ENCODE measurements at regions not wholly inside any gene's neighbourhood (a gene's known extent, or its start where the extent isn't known, plus 50 kb on each side); places are given as distances from the start of the nearest gene placed in this dataset.

- no peak for DNase-seq
Measured at GRCh38 chr1:30637183-30637980, 86.0 kb downstream of the MATN1 start.

GRCh38 chr1:30636621-30637020 is 86.8 kb downstream of the MATN1 start:
- no peak for DNase-seq

GRCh38 chr1:30635391-30635975 is 87.9 kb downstream of the MATN1 start:
- DNase-seq = no peak

DNA sequence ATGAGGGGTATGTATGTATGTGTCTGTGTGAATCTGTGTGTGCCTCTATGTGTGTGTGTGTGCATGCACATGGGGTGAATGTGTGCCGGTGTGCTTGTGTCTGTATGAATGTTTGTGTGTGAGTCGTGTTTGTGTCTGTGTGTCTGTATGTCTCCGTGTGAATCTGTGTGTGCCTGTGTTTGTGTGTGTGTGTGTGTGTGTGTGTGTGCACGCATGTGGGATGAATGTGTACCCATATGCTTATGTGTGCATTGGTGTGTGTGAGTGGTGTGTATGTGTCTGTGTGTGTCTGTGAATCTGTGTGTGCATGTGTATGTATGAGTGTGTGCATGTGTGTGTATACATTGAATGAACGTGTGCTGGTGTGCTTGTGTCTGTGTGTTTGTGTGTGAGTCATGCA is 88.9 kb downstream of the MATN1 start:
- DNase-seq = no peak

DNA sequence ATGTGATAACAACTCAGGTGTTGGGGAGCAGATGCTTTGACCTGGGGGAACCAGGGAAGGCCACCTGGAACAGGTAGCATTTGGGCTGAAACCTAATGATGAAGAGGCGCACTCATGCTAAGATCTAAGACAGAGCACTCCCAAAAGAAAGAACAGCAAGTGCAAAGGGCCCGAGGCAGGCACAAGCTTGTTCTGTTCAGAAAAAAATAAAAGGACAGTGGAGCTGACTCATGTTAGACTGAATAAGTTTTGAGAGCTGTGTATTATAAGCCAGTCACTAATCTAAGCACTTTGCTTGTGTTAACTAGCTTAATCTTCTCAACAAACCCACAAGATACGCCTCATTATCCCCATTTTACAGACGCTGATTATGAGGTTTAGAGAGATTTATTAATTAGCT is 90.1 kb downstream of the MATN1 start:
- DNase-seq = no peak

DNA sequence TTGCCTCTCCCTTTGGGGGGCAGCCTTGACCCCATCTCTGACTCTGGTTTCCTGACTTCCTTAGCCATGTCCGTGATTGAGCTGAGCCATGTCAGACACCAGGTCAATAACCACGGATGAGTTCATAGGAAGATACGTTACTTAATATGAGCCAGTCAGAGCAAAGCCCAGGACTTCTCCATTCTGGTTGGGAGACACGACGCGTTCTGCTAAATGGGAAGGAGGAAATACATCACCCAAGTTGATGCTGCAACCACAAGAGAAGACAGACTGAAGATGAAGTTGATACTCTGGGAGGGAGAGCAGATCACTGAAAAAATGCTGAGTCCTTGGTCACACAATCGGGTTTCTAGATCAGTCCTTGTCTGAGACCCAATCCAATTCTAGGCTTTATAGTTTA is 90.9 kb downstream of the MATN1 start:
- DNase-seq = no peak

DNA sequence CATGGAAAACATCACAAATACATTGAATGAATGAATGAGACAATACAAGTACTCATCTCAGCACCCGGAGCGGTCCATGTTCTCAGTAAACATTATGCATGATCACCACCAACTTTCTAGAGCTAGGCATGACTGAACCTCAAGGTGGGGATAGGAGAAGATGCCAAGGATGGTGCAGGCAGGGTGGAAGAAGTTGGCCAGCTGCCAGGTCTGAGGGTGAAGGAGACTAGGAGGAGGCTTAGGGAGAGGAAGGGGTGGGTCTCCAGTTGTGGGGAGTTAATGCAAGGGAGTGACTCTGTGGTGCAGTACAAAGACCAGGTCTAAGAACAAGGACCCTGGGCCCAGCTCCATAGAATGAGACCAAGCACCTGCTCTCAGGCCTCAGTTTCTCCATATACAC is 91.7 kb downstream of the MATN1 start:
- DNase-seq = no peak

DNA sequence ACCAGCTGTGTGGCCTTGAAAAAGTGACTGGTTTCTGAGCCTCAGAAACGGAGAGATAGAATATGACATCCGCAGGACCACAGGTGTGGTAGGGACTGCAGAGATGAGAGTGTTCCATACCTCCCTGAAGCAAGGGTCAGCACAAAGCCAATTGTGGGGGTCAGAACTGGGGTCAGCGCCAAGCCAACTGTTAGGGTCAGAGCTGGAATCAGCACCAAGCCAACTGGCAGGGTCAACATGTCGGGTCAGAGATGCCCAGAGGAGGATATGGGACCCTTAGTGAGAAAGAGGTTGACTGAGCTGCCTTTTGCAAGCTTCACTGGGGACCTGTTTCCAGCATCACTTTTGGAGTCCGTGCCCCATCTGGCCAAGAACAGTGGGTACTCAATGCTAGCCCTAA is 93.9 kb downstream of the MATN1 start:
- no peak for DNase-seq

- no peak for DNase-seq
Measured at GRCh38 chr1:30627994-30628393, 95.4 kb downstream of the MATN1 start.

DNA sequence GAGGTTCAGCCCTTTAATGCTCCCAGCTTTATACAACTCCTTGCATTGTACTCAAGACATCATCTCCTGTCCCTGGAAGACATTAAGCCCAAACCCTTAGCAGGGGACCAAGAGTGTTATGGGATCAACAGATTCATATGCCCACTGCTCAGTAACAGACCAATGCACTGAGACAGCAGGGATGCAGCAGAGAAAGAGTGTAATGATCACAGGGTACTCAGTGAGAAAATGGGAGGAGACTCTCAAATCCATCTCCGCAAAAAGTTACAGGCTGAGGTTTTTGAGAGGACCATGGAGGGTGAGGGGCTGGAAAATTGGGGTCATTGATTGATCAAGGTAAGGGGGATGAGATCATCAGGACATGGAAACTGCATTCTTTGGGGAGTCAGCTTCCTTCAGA is 96.2 kb downstream of the MATN1 start:
- DNase-seq = no peak

DNA sequence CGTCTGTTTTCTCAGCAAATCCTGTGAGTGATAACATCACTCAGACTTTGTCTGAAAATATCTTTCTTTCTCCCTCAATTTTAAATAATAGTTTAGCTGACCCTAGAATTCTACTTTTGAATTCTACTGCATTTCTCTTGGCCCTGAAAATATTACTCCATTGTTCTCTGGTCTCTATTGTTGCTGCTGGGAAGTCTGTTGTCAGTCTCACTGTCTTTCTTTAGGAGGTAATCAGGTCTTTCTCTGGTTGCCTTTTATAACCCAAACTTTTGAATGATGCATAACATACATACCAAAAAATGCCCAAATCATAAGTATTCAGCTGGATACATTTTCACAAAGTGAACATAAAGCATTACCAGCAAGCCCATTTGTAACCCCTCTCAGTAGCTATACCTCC is 100.0 kb downstream of the MATN1 start:
- no peak for DNase-seq

DNA sequence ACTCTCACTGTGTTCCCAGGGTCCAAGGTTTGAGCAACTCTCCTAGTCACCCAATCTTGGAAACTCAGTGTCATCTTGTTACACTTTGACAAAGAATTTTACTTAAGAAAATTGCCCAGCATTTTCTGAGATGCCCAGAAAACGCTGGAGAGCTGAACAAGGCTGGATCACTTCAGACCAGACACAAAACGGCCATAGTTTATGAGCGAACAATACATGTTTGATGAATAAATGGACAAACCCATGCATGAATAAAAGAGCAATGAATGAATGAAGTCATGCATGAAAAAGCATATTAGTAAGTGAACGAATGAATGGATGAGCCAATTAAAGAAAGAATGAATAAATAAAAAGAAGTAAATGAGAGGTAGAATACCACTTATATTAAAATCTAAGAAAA is 103.8 kb downstream of the MATN1 start:
- no peak for DNase-seq

DNA sequence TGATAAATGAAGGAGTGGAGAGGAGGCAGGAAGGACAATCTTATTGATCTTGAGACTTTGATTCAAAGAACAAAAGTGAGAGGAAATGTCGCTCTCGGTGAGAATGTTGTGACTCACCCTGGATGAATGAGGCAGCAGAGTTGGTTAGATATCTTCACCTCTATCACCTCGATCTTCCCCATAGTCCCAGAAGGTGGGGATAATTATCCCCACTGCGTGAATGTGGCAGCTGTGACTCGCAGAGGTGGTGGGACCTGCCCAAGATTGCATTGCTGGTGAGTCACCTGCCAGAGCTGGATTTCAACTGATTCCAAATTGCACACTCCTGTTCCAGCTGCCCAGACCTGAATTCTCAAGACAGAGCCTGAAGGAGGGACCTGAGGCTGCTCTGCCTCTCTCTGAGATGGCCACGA is 105.0 kb downstream of the MATN1 start:
- no peak for DNase-seq

DNA sequence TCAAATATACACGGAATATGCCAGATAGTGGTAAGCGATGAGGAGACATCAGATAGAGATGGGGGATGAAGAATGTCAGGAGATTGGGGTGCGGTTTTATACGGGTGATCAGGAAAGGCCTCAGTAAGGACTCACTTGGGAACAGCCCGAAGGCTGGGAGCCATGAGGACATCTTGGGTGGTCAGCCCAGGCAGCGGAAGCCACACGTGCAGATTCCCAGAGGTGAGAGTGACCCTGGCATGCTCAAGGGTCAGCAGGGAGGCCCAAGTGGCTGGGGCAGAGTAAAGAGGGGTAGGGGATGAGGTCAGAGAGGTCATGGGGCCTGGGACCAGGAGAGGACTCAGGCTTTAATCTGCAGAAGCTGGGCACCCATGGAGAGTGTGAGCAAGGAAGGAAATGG is 106.6 kb downstream of the MATN1 start:
- DNase-seq = no peak

- DNase-seq = no peak
Measured at GRCh38 chr1:30615816-30616590, 107.4 kb downstream of the MATN1 start.

GRCh38 chr1:30615076-30615795 is 108.1 kb downstream of the MATN1 start:
- no peak for DNase-seq

DNA sequence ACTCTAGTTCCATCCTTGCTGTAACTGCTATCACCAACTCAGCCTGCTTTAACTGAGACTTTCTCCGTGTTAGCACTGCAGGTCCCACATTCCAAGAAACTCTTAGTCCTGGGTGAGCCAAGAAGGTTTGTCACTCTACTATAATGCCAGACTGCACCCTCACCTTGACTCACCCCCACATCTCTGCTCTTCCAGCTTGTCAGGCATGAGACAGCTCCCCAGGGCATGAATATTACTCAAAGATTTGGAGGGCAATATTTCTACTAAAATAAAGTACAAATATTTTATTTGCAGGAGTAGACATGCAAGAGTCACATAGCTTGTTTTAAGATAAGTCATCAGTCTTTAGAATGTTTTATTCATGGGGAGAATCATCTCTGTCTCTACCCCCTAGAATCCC is 110.2 kb downstream of the MATN1 start:
- no peak for DNase-seq

- no peak for DNase-seq
Measured at GRCh38 chr1:30612536-30613065, 110.8 kb downstream of the MATN1 start.

- no peak for DNase-seq
Measured at GRCh38 chr1:30611741-30612309, 111.6 kb downstream of the MATN1 start.

DNA sequence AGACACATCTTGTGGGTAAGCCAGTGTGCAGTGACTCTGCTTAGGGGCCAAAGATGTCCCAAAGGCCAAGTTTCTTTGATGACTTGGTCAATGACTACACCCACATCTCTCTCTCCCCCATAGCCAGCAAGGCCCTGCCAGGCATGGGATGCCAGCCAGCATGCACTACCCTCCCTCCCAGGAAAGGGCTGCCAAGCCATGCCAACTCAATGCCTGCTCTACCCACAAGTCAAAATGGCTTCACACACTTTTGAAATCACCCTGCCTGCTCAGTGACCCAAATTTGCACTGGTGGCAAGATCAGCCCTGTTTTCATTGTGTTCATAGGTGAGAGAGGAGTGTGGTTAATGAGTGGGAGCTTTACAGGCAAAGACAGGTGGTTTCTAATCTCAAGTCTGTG is 112.5 kb downstream of the MATN1 start:
- no peak for DNase-seq

- DNase-seq = no peak
Measured at GRCh38 chr1:30609999-30610345, 113.4 kb downstream of the MATN1 start.

DNA sequence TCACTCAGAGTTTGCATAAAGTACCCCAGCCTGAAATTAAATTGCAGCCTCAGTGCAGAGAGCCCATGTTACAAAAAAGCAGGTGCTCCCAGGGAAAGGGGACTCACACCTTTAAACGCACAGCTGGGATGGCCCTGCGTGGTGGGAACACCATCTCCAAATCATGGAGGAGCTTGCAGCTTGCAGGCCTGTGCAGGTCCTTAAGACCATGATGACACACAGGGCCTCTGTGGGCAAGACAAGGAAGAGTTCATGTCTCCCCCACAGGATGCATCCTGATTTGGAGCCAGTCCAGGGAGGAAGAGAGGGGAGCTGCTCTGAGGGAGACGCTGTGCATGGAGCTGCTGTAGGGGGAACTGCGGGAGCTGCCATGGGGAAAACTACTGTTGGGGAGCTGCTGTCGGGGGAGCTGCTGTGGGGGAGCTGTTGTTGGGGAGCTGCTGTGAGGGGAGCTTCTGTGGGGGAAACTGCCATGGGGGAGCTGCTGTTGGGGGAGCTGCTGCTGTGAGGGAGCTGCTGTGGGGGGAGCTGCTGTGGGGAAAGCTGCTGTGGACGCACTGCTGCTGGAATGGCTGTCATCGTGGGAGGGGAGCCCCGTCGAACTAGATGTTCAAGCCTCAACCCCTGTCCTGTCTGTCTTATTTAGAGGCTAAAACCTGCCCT is 113.9 kb downstream of the MATN1 start:
- no peak for DNase-seq
